HS-5 (cell line): ENCODE measurements at regions not wholly inside any gene's neighbourhood (a gene's known extent, or its start where the extent isn't known, plus 50 kb on each side); places are given as distances from the start of the nearest gene placed in this dataset.

Experiments used
- DNase-seq: peaks from one replicate; pipeline ENCODE4 v3.0.0-alpha.2; 2012; ENCODE audit warnings: low read depth

DNA sequence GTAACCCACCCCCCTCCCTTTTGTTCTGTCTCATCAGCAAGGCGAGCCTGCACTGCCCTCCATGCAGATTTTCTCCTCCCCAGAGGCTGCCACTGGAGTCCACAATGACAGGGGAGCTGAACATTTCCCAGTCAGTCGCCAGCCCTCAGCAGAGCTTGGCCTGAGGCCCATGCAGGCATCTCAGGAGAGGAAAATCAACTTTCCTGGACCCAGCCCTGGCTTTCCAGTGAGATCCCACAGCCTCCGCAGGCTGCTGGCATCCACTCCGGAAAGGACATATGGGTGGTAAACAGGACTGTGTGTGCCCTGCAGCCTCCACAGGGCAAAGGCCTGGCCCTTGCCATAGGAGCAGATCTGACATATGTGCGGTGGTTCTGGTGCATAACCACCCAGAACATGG is 253.8 kb downstream of the TNS1 start:
- no peak for DNase-seq

DNA sequence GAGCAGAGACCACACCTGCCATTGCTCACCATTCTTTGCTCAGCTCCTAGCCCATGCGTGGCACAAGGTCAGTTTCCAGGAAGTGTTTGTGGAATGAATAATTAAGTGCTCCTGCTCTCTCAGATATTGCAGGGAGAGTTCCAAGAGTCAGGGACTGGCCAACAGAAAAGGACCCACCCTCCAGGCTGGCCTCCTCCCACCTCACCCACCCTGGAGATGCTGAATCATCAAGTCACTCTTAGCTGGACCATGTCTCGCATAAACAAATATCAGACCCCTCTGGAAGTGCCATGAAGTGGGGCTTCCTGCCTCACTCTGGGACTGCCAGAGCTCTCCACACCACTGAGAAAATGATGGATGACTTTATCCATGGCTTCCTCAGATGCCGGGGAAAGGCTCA is 256.0 kb downstream of the TNS1 start:
- no peak for DNase-seq

DNA sequence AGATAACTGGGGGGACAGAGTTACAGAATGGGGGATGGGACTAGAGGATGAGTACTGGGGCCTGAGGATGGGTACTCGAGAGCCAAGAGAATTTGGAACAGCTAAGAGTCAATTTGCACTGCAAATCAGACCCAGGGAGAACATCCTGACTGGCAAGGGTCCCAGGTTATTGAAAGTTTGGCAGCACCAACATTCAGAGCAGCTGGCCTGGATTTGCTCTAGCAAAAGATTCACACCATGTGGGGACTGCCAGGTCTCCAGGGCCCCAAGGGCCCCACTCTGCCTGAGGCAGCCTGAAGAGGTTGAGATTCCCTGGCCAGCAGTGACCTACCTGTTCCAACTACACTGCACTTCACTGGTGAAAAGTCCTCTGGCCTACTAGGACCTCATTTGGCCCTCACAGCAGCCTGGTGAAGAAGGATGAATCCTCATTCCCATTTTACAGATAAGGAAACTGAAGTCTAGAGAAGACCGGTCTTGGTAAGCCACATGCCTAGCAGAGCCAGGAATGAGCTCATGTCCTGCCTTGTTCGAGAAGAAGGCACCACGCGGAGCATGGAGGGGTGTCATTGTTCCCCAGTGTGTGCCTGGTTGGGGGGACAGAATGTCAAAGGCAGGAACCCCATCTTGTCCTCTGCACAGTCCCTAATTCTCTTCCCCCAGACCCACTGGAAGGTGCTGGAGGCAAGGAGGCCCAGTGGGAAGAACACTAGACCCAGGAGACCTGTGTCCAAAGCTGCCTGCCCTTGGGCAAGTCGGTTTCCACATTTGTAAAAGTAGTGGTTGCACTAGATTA is 258.6 kb downstream of the TNS1 start:
- no peak for DNase-seq

DNA sequence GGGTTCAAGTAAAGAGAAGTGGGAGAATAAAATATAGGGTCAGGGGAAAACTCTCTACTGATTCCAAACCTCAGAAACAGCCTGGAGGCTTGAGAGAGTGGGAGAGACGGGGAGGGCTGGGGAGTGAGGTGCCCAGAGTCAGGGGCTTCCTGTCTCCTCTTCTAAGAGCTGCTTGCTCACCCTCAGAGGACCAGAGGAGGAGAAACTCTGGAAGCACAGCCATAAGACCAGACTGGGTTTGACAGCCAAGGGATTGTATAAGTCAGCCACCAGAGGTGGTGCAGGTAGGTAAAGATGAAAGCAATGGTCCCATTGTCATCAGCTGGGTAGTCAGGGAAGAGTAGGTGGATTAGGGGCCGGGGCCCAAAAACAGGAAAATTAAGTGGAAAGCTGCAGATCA is 259.4 kb downstream of the TNS1 start:
- no peak for DNase-seq

DNA sequence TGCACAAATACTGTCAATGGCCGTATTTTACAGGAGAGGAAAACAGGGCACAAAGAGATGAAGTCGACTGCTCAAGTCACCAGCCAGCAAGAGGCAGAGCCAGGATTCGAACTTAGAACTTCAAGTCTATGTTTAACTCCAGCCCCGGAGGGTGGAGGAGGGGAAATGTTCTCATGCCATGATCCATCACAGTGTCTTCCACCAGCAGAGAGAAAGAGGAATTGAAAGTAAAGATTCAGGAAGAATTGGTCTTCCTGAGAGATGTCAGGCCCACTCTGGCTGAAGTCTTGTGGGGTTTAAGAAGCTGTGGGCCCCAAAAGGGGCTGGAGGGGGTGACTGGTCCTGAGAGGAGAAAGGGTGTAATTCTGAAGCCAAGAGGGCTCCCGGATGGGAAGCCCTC is 260.0 kb downstream of the TNS1 start:
- DNase-seq: no peak

DNA sequence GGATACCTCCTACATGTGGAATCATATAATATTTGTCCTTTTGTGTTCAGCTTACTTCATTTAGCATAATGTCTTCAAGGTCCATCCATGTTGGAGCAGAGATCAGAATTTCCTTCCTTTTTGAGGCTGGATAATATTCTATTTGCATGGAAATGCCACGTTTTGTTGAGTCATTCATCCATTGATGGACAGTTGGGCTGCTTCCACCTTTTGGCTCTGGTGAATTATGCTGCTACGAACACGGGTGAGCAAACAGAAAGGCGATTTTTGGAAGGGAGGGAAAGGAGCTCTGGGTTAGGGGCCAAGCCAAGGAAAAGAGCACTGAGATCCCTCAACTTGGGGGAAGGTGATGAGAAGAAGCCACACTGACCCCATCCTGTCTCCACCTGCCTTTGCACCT is 260.5 kb downstream of the TNS1 start:
- no peak for DNase-seq

DNA sequence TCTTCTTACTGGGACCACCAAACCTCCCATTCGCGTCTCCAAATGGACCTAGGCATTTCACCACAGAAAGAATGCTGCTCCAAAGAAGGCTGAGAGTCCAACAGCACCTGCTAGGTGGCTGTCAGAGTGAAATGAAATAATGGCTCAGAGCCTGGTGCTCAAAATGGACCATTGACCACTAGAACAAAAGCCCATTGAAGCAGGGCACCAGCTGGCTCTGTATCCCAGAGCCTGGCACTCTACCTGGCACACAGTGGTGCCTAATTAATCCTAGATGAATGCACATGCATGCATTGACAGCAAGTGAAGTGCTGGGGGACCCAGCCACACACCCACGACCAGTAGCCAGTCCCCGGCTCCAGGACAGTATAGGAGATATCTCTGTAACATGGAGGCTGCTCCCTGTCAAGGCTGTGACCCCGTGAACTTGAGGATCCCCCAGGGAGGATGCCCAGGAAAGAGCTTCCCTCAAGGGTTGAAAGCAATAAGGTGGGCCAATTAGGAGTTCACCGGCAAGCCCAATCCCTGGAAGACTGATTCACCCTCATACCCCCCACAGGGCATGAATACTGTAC is 261.3 kb downstream of the TNS1 start:
- DNase-seq: no peak

DNA sequence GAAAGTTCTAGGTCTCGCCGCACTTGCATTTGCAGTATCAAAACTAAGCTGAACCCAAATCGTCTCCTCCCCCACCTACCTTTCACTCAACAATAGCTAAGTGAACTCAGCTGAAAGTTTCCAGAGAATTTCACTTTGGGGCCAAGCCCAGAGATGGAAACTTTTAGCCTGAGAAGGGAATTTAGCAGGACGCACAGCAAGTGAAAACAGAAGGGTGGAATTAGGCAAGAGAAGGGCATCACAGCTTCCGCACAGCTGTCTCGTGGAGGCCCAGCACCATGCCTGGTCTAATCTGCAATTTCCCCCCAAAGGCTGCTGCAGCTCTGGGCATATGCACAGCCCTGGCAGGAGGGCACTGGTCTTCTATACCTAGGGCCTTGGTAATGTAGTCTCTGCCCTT is 262.0 kb downstream of the TNS1 start:
- DNase-seq: no peak

DNA sequence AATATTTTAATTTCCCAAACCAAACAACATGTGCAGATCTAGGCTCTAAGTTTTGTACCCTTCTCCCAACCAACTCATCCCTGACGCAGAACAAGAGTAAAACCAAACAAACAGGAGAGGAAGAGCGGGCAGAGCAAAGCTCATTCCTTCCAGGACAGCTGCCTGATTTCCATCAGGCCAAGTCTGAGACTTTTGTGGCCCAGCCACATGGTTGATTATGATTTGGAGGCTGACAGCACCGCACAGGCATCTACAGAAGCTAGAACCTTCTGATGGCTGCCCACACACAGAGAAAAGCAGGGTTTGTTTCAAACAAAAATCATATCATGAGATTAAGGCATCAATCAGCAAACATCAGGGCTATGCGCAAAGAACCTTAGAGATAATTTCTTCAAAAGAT is 262.6 kb downstream of the TNS1 start:
- DNase-seq: no peak

DNA sequence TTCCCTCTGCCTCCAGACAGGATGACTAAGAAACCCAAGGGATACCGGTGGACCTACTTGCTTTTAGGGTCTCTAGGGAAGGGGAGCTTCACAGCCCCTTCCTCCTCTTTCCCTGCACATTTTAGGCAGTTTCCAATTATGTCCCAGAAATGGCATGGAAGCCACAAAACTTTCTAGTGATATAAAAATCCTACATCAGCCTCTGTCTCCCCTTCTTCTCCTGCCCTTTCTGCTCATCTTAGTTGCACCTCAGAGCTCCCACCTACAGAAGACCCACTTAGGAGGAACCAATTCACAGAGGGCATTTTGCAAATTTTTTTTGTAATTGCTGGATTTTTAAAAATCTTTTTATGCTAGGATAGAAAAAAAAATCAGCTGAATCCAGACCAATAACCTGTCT is 263.1 kb downstream of the TNS1 start:
- no peak for DNase-seq

DNA sequence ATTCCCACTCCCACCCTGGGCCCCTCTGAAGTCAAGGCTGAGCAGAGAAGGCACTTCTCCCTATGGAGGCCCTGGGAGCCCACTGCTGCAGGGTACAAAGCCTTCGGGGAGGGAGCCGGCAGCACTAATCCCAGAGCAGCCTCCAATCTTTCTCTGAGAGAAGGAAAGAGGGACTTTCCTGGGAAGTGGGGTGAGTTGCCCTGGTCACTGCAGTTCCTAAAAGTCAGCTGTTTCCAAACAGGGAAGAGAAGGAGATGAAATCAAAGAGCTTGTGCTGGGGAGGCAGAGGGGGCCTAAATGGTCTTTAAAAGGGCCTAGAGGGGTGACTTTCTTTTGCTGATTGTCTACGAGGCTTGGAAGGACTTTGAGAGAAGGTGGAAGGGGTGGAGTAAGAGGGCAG is 264.7 kb downstream of the TNS1 start:
- no peak for DNase-seq

DNA sequence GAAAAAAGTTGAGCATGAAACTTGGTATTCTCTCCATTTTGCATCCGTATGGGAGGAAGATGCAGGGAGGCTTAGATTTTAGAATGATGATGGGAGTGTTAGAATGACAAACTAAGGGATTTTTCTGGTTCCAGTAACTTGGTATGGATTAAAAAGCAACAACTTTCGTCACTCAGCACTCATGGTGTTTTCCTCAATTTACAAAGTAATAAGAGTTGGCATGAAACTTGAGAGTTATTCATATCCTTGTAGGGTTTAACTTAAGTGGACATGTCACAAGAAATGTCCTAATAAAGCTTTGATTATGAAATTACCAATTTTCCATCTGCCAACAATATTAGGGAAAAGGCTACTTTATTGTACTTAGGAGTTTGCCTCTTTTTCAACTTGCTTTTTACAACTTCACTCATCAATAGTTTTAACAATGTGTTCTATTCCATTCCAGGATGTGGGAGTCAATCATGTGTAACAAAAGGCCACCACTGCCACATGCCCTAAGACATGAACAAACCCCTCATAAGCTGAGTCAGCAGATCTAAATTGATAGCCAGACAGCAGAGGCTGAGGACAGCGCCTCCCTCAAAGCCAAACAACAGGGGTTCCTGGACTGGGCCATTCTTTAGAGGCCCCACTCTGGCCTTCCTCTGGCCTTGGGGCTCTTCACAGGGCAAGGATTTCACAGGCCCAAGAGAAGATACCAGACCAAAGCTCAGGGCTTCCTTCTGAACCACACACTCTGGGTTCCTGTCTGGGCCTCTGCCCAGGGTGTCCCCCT is 265.8 kb downstream of the TNS1 start:
- DNase-seq: no peak

DNA sequence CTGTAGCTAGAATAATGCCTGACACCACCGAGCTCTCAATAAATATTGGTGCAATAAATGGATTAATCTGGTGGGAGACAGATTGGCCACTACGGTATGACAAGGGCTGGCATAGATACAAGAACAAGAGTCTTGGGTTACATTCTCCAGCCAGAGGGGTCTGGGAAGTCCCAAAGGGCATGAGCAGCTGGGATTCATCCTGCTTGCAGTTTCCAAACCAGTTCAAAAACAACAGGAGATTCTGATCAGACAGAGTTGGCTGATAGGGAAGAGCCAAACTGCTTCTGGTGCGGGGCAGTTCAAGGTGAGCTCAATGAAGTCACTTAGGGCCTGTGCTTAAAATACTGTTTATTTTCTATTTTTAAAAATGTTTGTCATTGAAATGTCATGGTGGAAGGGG is 266.9 kb downstream of the TNS1 start:
- DNase-seq: no peak

DNA sequence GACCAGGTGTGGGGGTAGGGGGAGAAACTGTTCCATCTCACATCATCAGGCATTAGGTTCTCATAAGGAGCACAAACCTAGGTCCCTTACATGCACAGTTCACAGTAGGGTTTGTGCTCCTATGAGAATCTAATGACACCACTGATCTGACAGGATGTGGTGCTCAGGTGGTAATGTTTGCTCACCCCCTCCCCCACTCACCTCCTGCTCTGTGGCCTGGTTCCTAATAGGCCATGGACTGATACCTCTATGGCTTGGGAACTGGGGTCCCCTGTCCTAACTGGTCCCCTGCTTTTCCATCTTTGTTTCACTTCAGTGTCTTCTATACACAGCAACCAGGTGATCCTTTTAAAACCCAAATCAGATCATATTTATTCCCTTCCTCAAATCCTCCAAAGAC is 267.8 kb downstream of the TNS1 start:
- no peak for DNase-seq

DNA sequence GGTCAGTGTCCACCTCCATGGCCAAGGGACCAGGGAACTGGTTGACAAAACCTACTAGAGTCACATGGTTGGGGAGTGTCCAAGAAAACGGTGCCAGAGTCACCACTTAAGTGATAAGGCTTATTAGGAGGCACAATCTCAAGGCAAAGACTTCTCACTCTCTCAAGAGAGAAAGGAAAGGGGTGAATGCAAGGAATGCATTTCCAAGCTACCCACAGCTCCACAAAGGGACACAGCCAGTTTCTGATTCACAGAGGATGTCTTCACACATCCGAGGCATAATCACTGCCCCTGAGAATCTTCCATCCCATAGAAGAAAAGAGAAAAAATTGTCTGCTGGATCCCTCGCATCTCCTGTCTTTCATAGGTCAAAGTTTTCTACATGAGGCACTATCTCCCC is 269.3 kb downstream of the TNS1 start:
- no peak for DNase-seq

DNA sequence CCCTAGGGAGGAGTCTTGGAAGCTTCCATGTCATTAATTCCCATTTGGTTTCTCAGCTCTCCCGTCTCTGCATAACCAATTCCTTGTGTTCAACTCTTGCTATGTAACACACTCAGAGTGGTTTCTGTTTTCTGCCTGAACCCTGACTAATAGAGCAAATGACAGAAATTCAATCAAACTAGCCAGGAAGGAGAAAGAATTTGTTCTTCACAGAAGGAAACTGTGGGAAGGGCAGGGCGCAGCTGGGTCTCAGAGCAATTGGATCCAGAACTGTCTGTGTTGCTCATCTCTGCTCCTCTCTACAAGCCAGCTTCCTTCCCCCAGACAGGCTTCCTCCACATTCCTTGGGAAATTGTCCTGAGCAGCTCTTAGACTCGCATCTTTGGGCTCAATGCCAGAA is 269.8 kb downstream of the TNS1 start:
- no peak for DNase-seq

DNA sequence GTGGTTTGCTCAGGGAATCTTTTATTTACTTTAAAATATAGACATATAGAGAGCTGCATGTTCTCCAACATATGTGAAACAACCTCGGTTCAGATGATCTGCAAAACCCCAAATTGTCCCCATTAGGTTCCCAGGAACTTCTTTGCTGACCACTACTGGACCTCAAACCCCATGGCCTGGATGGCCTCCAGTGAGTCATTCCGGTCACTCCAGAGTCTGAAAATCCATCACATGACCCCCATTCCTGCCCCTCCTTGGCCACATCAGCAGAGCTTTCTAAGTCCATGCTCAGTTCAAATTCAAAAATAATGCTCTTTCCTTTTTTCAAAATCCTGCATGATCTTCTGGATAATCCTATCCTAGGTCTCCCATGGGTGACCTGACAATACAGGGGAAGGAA is 271.0 kb downstream of the TNS1 start:
- DNase-seq: no peak

DNA sequence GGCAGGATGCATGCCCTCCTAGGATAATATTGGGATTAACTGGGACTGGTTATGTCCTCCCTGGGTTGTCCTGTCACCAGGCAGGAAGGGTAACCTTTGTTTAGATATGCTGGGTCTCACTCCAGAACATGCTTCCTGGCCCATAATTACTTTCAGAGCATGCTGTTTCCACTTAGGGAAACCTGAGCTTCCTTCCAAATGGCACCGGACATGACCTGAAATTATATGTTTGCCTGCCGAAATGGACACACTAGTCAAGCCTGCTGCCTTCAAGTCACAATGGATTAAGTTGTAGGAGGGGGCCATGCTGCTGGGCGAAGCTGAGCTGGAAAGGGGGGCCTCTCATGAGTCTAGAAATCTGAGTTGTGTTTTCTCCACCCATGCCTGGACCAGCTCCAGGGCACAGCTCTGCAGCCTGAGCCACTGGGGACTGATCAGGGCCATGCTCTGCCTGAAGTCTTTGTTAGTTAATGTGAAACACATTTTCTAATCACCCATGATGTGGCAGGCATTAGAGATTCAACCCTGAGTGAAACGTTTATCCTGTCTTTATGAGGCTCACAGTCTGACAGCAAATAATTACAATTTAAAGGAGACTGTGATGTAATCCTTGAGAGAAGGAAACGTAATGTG is 273.3 kb downstream of the TNS1 start:
- DNase-seq: no peak

DNA sequence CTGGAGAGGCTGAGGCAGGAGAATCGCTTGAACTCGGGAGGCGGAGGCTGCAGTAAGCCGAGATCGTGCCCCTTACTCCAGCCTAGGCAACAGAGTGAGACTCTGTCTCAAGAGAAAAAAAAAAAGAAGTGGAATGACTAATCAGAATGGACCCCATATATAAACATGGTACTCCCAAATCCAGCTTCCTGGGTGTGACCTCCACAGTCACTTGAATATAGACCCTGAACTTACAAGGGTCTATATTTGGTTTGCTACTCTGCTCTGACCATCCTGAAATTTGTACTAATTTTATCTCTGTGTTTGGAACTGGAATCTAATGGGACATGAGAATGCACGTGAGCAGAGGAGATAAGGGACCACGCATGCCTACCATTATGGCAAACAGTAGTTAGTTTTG is 275.0 kb downstream of the TNS1 start:
- DNase-seq: no peak

DNA sequence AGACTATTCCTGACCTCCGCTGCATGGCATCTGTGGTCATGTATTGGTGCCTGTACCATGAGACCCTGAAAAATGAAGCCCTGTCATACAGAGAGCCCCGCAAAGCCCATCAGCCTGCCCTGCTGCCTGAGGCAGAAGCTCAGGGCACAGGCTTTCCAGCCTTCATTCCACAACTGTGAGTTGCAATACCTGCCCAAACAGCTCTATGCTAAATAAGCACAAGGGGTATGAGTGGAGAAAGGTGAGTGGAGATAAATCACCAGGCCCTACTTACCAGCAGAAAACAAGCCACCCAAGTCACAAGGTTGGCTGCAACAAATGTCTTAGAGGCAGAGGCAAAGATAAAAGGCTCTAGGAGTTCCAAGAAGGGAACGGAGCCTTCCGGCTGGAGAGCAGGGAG is 277.4 kb downstream of the TNS1 start:
- DNase-seq: no peak

DNA sequence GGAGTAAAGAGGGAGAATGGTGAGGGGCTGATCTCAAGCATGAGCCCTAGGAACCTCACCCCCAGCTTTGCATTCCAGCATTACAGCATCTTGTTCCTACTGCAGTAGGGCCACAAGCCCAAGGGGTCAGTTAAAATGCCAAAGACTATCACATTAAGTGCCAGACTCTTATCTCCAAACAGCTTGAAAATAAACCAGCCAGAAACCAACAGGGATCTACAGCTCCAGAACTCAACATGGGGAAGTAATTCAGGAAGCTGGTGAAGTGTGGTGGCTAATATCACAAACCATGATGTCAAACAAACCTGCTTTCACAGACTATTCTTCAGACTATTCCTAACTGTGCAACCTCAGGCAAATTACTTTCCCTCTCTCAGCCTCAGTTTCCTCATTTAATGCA is 278.3 kb downstream of the TNS1 start:
- no peak for DNase-seq

DNA sequence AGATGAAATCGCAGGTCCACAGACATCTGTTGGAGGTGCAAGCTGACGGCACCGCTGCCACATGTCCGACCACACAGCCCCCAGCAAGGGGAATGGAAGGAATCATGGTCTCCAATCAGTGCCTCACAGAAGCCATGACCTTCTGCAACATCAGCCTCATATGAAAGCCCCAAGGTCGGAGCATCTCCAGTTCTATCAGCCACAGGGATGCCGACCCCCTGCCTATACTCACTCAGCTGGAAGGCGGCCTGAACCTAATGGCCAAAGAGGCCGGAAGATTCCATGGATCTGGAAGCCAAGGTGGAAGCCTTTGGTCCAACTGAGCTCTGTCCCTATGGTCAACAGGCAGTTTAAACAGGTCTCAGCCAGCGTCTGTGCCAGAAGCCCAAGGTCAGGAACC is 278.8 kb downstream of the TNS1 start:
- DNase-seq: no peak

DNA sequence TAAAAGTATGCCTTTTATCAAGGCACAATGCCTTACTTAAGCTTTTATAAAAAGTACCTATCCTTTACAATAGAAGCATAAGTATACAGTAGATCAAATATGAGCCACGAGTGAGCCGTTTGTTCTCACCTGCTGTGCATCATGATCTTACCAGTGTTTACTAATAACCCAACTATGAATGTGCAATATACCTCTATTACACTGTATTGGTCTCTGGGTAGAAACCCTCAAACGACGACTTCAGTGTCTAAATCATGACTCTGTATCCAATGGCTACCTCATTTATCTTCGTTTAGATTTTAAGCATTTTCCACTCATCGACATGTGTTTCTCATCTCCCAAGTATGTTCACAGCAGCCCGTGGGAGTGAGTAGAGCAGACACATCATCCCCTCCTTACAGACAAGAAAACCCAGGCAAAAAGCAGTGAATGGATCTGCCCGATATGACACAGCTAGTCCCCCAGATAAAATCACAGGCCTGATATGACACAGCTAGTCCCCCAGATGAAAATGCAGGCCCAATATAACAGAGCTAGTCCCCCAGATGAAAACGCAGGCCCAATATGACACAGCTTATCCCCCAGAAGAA is 279.8 kb downstream of the TNS1 start:
- no peak for DNase-seq
